ENCODE measurements at regions not wholly inside any gene's neighbourhood (a gene's known extent, or its start where the extent isn't known, plus 50 kb on each side); places are given as distances from the start of the nearest gene placed in this dataset.
A peak's percentile ranks its signal among the peaks of the same experiment; 100 is the strongest.

GRCh38 chr2:144686518-144687215 is 166.7 kb upstream of the ZEB2 start:
- Histone ChIP-seq H3K9ac (ENCODE audit: low read length in 3 of 3) (no peak overlapping the region), H3K9me3 (ENCODE audit: control insufficient read depth in 2 of 3, insufficient read depth in 1 of 3, low read length in 3 of 3) (no peaks in the 10 kb centered on the region), H3K36me3 (ENCODE audit: control insufficient read depth in 2 of 3, insufficient read depth in 3 of 3, low read length in 3 of 3) (no peaks in the 10 kb centered on the region), H3K4me3 (ENCODE audit: low read length in 3 of 3) (no peak overlapping the region), H3K4me1 (ENCODE audit: control insufficient read depth in 2 of 3, insufficient read depth in 2 of 3, low read depth in 1 of 3, low read length in 3 of 3) (peaks cover 0 to 3% (median 0%) of the 10 kb centered on the region in 3 donors), H3K27ac (ENCODE audit: low read depth in 2 of 2, low read length in 2 of 2) (no peak overlapping the region), H3K27me3 (ENCODE audit: control insufficient read depth, insufficient read depth, low read length) (no peaks in the 10 kb centered on the region)
- DNase-seq = no peak
- intact Hi-C loops (cut with DNase I) = no loop called here
- FAIRE-seq = no peak
- no peak for TF ChIP-seq CTCF (IDR thresholded peaks at IDR 0.05; ENCODE audit: borderline replicate concordance, extremely low read depth, insufficient read depth)

GRCh38 chr2:144683966-144684365 is 164.0 kb upstream of the ZEB2 start:
- intact Hi-C loops (cut with DNase I) = no loop called here
- Histone ChIP-seq H3K9ac (ENCODE audit: low read length in 3 of 3) (no peak overlapping the region), H3K4me3 (ENCODE audit: low read length in 3 of 3) (no peak overlapping the region), H3K27me3 (ENCODE audit: control insufficient read depth, insufficient read depth, low read length) (no peaks in the 10 kb centered on the region), H3K27ac (ENCODE audit: low read depth in 2 of 2, low read length in 2 of 2) (no peak overlapping the region), H3K4me1 (ENCODE audit: control insufficient read depth in 2 of 3, insufficient read depth in 2 of 3, low read depth in 1 of 3, low read length in 3 of 3) (peaks cover 0 to 3% (median 0%) of the 10 kb centered on the region in 3 donors), H3K9me3 (ENCODE audit: control insufficient read depth in 2 of 3, insufficient read depth in 1 of 3, low read length in 3 of 3) (no peaks in the 10 kb centered on the region), H3K36me3 (ENCODE audit: control insufficient read depth in 2 of 3, insufficient read depth in 3 of 3, low read length in 3 of 3) (no peaks in the 10 kb centered on the region)
- TF ChIP-seq CTCF (IDR thresholded peaks at IDR 0.05; ENCODE audit: borderline replicate concordance, extremely low read depth, insufficient read depth) = no peak
- no peak for FAIRE-seq
- no peak for DNase-seq

GRCh38 chr2:144683107-144683753 is 163.3 kb upstream of the ZEB2 start:
- Histone ChIP-seq H3K9me3 (ENCODE audit: control insufficient read depth in 2 of 3, insufficient read depth in 1 of 3, low read length in 3 of 3) (no peaks in the 10 kb centered on the region), H3K27ac (ENCODE audit: low read depth in 2 of 2, low read length in 2 of 2) (no peak overlapping the region), H3K4me1 (ENCODE audit: control insufficient read depth in 2 of 3, insufficient read depth in 2 of 3, low read depth in 1 of 3, low read length in 3 of 3) (peaks cover 3% of the 10 kb centered on the region in 3 donors), H3K27me3 (ENCODE audit: control insufficient read depth, insufficient read depth, low read length) (no peaks in the 10 kb centered on the region), H3K4me3 (ENCODE audit: low read length in 3 of 3) (no peak overlapping the region), H3K9ac (ENCODE audit: low read length in 3 of 3) (no peak overlapping the region), H3K36me3 (ENCODE audit: control insufficient read depth in 2 of 3, insufficient read depth in 3 of 3, low read length in 3 of 3) (no peaks in the 10 kb centered on the region)
- intact Hi-C loops (cut with DNase I) = no loop called here
- no peak for TF ChIP-seq CTCF (IDR thresholded peaks at IDR 0.05; ENCODE audit: borderline replicate concordance, extremely low read depth, insufficient read depth)
- DNase-seq = peak in 1 of 5 donors; percentile 20
- FAIRE-seq = no peak

Data from kidney (tissue), 13 donors.